A549 (cell line): ENCODE measurements at regions not wholly inside any gene's neighbourhood (a gene's known extent, or its start where the extent isn't known, plus 50 kb on each side); places are given as distances from the start of the nearest gene placed in this dataset.

ENCODE experiments used
- CEBPB ChIP-seq, 2 experiments: fragments of >200 bp in 1 of 2; sonication (Bioruptor Twin) in 1 of 2; formaldehyde crosslinking in 1 of 2; IDR thresholded peaks; 2 replicates each; pipeline ENCODE4 v1.6.1; 2012 to 2016
- KDM1A ChIP-seq: fragments of 200-600 bp; sonication (generic); IDR thresholded peaks from 2 replicates; pipeline ENCODE4 v1.6.1; 2016; ENCODE audit warnings: low read depth, mild to moderate bottlenecking
- PHF8 ChIP-seq: fragments of 200-600 bp; sonication (generic); IDR thresholded peaks from 2 replicates; pipeline ENCODE4 v1.6.1; 2016; ENCODE audit warnings: low read depth, mild to moderate bottlenecking, antibody characterized with exemption, moderate library complexity, borderline replicate concordance
- POLR2A ChIP-seq: IDR thresholded peaks from 2 replicates; pipeline ENCODE4 v1.6.1; 2012; ENCODE audit warnings: mild to moderate bottlenecking, low read length
- TF ChIP-seq, protein P1 (sequence below): fragments of >200 bp; sonication (Bioruptor Twin); formaldehyde crosslinking; IDR thresholded peaks from 3 replicates; pipeline ENCODE4 v1.5.1; 2016

DNA sequence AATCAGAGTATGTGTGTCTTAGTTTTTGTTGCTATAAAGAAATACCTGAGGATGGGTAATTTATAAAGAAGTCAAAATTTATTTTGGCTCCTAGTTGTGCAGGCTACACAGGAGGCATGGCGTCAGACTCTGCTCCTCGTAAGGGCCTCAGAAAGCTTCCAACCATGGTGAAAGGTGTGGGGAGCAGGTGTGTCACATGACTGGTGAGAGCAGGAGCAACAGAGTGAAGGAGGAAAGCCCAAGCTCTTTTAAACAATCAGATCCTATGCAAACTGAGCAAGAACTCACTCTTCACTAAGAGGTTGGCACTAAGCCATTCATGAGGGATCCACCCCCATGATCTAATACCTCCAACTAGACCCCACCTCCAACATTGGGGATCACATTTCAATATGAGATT lies 1524.3 kb downstream of the HACE1 start:
- TF ChIP-seq POLR2A = no peak
- no peak for TF ChIP-seq CEBPB (IDR thresholded peaks at IDR 0.05)
- no peak for TF ChIP-seq KDM1A
- TF ChIP-seq, protein P1, sequence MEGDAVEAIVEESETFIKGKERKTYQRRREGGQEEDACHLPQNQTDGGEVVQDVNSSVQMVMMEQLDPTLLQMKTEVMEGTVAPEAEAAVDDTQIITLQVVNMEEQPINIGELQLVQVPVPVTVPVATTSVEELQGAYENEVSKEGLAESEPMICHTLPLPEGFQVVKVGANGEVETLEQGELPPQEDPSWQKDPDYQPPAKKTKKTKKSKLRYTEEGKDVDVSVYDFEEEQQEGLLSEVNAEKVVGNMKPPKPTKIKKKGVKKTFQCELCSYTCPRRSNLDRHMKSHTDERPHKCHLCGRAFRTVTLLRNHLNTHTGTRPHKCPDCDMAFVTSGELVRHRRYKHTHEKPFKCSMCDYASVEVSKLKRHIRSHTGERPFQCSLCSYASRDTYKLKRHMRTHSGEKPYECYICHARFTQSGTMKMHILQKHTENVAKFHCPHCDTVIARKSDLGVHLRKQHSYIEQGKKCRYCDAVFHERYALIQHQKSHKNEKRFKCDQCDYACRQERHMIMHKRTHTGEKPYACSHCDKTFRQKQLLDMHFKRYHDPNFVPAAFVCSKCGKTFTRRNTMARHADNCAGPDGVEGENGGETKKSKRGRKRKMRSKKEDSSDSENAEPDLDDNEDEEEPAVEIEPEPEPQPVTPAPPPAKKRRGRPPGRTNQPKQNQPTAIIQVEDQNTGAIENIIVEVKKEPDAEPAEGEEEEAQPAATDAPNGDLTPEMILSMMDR = no peak
- TF ChIP-seq PHF8 = no peak
